Lower lobe of right lung (tissue), 2 donors: ENCODE measurements at regions not wholly inside any gene's neighbourhood (a gene's known extent, or its start where the extent isn't known, plus 50 kb on each side); places are given as distances from the start of the nearest gene placed in this dataset.
A peak's percentile ranks its signal among the peaks of the same experiment; 100 is the strongest.

Experiments used
- ATAC-seq, 2 donors: fragments of 200-7000 bp; cut with Tn5 transposase; one replicate each; pipeline ENCODE4 v1.9.1; 2020 to 2022; ENCODE audit warnings: mild to moderate bottlenecking in 2 of 2, moderate library complexity in 2 of 2
- DNase-seq: peaks from one replicate; pipeline ENCODE4 v3.0.0-alpha.2; 2020
- H3K27ac ChIP-seq: fragments of 200-600 bp; one replicate; pipeline ENCODE4 v1.8.0; 2022
- H3K27me3 ChIP-seq: fragments of 200-600 bp; one replicate; pipeline ENCODE4 v1.8.0; 2022; ENCODE audit warnings: low read depth
- H3K36me3 ChIP-seq: fragments of 200-600 bp; one replicate; pipeline ENCODE4 v1.8.0; 2022; ENCODE audit warnings: mild to moderate bottlenecking
- H3K4me1 ChIP-seq: fragments of 200-600 bp; one replicate; pipeline ENCODE4 v1.8.0; 2022
- H3K4me3 ChIP-seq: fragments of 200-600 bp; one replicate; pipeline ENCODE4 v1.8.0; 2022; ENCODE audit warnings: mild to moderate bottlenecking
- H3K9me3 ChIP-seq: fragments of 200-600 bp; one replicate; pipeline ENCODE4 v1.8.0; 2022
- CTCF ChIP-seq: fragments of 200-600 bp; IDR thresholded peaks from one replicate; pipeline ENCODE4 v1.8.0; 2022; ENCODE audit warnings: antibody characterized with exemption, mild to moderate bottlenecking
- intact Hi-C: fragments of 100-400 bp; cut with DNase I; formaldehyde crosslinking; loops from one replicate; pipeline ENCODE4 v1.11.0; 2022
- donor health status: DM: no; HTN: yes; CAD: no; lungs with severe emphysema.

DNA sequence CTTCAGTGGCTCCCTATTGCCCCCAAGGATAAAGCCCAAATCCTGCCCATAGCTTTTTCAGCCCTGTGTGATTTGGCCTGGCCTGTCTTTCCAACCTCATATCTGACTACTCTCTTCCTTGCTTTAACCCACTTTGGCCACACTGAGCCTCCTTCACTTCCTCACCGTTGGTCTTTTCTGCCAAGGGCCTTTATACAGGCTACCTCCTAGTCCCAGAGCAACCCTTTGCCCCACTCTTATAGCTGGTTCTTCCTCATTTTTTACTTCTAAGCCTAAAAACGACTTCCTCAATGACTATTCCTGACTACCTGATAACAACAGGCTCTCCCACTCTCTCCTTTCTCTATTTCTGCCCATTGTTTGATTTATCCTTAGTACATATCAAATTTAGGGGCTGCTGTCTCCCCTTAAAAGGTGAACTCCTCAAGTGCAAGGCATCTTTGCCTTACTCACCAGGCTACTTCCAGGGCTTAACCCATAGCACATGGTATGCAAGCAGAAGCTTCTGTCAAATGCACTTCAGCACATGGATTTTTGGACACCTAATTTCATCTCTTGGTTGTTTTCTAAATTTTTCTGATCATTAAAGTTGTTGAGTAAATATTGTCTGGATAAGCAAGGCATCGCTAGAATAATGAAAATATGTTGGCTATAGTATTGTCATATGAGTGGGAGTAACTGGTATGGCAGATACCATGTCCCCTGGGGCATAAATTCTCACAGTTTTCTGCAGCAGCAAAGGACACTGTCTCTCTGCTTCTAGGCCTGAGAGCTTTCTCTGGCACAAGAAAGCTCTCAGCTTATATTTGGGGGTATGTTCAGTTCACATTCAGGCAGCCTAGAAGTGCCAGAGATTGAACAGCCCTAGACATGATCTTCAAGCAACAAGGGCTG, 201.5 kb upstream of the GPR26 start:
- Histone ChIP-seq H3K4me3 (no peak overlapping the region), H3K36me3 (no peaks in the 10 kb centered on the region), H3K9me3 (no peaks in the 10 kb centered on the region), H3K27me3 (peaks cover 2% of the 10 kb centered on the region), H3K4me1 (no peaks in the 10 kb centered on the region), H3K27ac (no peak overlapping the region)
- peak; percentile 69 to 71 for ATAC-seq
- intact Hi-C loops, result no loop called here
- no peak for TF ChIP-seq CTCF
- DNase-seq, result no peak

DNA sequence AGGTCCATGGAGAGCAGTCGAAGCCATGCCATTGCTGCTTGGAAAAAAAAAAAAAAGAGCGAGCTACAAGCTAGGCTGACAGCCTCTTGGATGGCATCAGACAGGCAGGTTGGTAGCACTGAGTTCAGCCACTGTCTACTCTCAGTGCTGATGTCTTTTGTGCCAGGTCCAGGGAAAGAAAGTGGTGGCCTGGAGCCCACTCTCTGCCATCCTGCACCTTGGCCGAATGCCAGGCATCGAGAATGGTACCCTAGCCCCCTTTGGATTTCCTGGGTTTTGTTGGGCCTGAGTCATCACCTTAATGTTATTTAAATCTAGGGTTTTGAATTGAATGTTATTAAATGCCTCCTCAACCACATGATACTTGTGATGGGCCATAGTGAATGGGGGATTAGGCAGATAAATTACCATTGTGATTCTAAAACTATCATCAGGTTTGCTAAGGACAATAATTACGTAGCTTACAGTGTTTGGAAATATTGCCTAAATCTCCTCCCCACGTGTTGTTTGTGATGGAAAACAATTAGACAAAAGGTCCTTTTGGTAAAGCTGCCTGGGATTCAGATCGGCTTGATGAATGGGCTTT, 195.7 kb upstream of the GPR26 start:
- H3K4me3 ChIP-seq, result no peak overlapping the region
- no peaks in the 10 kb centered on the region for H3K36me3 ChIP-seq
- DNase-seq (no peak), ATAC-seq (no peak)
- intact Hi-C loops, result no loop called here
- TF ChIP-seq CTCF, result no peak
- no peaks in the 10 kb centered on the region for H3K9me3 ChIP-seq
- H3K27ac ChIP-seq, result no peak overlapping the region
- no peaks in the 10 kb centered on the region for H3K27me3 ChIP-seq
- H3K4me1 ChIP-seq, result no peaks in the 10 kb centered on the region

- DNase-seq (no peak), ATAC-seq (no peak)
- Histone ChIP-seq H3K4me3 (no peak overlapping the region), H3K27ac (no peak overlapping the region), H3K27me3 (no peaks in the 10 kb centered on the region), H3K36me3 (no peaks in the 10 kb centered on the region), H3K9me3 (no peaks in the 10 kb centered on the region), H3K4me1 (no peaks in the 10 kb centered on the region)
- no peak for TF ChIP-seq CTCF
- intact Hi-C loops, result no loop called here
These were observed 194.3 kb upstream of the GPR26 start for GRCh38 chr10:123471811-123472210.

GRCh38 chr10:123472606-123473005, 193.5 kb upstream of the GPR26 start:
- Histone ChIP-seq H3K27ac (no peak overlapping the region), H3K36me3 (no peaks in the 10 kb centered on the region), H3K4me1 (no peaks in the 10 kb centered on the region), H3K9me3 (no peaks in the 10 kb centered on the region), H3K4me3 (no peak overlapping the region), H3K27me3 (no peaks in the 10 kb centered on the region)
- TF ChIP-seq CTCF, result no peak
- DNase-seq, result no peak
- intact Hi-C loops, result no loop called here
- ATAC-seq, result no peak

DNA sequence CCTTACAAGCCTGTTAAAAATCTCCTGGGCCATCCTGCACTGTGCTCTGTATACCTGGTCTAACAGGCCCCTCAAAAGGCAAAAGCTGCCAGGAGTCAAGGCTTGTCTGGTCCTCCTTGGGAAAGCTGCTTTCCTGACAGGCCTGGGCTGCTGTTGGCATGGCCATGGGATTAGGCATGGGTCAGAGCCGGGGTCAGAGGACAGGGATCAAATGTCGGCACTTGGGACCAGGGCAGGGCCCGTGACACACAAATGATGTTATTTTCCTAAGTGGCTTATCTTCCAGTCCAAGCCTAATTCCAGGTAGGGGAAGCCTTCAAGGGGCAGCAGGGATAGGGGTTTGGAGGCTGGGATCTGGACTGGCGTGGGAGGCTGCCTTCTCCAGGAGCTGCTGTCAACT, 191.5 kb upstream of the GPR26 start:
- Histone ChIP-seq H3K4me3 (no peak overlapping the region), H3K36me3 (no peaks in the 10 kb centered on the region), H3K9me3 (no peaks in the 10 kb centered on the region), H3K27ac (no peak overlapping the region), H3K4me1 (no peaks in the 10 kb centered on the region), H3K27me3 (no peaks in the 10 kb centered on the region)
- ATAC-seq (no peak), DNase-seq (no peak)
- no peak for TF ChIP-seq CTCF
- intact Hi-C loops, result no loop called here
